ENCODE measurements at regions not wholly inside any gene's neighbourhood (a gene's known extent, or its start where the extent isn't known, plus 50 kb on each side); places are given as distances from the start of the nearest gene placed in this dataset.

DNA sequence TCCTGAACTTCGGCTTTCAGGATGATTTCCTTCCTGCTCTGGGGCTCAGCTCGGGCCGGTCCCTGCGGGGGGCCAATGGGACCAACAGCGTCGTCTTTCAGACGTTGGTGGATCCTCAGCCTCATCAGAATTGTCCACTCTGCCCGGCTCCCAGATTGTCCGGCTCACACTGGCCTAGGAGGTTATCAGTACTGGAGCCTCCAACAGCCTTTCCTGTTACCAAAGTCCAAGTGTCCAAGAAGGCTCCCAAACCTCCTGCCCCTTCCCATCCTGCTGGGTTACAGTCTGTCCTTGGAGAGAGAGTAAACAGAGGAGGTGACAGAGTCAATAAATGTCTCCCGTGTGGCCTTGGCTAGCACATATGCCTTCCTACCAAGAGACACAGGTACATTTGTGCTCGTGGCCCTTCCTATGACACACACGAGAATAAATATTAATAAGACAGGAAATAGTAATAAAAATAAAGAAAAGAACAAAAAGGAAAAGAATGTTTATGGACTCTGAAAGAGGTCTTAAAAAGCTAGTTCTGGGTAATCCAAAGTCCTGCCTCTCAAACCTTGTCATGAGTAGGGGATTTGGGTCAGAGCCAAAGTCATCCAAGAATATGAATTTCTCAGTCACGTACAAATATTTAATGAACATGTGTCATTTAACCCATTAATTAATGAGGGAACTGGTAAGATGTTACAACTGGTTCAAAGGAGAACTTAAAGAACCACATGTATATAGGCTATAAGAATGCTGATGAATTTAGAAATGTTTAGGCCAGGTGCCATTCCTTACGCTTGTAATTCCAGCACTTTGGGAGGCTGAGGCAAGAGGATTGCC lies 80.8 kb upstream of the SLC2A1 start (continued):
- TF ChIP-seq, protein P1, sequence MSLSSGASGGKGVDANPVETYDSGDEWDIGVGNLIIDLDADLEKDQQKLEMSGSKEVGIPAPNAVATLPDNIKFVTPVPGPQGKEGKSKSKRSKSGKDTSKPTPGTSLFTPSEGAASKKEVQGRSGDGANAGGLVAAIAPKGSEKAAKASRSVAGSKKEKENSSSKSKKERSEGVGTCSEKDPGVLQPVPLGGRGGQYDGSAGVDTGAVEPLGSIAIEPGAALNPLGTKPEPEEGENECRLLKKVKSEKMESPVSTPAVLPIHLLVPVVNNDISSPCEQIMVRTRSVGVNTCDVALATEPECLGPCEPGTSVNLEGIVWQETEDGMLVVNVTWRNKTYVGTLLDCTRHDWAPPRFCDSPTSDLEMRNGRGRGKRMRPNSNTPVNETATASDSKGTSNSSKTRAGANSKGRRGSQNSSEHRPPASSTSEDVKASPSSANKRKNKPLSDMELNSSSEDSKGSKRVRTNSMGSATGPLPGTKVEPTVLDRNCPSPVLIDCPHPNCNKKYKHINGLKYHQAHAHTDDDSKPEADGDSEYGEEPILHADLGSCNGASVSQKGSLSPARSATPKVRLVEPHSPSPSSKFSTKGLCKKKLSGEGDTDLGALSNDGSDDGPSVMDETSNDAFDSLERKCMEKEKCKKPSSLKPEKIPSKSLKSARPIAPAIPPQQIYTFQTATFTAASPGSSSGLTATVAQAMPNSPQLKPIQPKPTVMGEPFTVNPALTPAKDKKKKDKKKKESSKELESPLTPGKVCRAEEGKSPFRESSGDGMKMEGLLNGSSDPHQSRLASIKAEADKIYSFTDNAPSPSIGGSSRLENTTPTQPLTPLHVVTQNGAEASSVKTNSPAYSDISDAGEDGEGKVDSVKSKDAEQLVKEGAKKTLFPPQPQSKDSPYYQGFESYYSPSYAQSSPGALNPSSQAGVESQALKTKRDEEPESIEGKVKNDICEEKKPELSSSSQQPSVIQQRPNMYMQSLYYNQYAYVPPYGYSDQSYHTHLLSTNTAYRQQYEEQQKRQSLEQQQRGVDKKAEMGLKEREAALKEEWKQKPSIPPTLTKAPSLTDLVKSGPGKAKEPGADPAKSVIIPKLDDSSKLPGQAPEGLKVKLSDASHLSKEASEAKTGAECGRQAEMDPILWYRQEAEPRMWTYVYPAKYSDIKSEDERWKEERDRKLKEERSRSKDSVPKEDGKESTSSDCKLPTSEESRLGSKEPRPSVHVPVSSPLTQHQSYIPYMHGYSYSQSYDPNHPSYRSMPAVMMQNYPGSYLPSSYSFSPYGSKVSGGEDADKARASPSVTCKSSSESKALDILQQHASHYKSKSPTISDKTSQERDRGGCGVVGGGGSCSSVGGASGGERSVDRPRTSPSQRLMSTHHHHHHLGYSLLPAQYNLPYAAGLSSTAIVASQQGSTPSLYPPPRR (CRISPR knock-in tag; IDR thresholded peaks at IDR 0.05; ENCODE audit: borderline replicate concordance) = peak; percentile 96
- TF ChIP-seq NR2F6 (IDR thresholded peaks at IDR 0.05) = peak; percentile 85
- TF ChIP-seq NR2F6 (CRISPR knock-in tag; IDR thresholded peaks at IDR 0.05) = peak; percentile 93
- no peak for TF ChIP-seq SOX6 (IDR thresholded peaks at IDR 0.05)
- peak; percentile 95 for TF ChIP-seq SOX6 (CRISPR knock-in tag; IDR thresholded peaks at IDR 0.05)
- TF ChIP-seq HHEX (CRISPR knock-in tag; IDR thresholded peaks at IDR 0.05) = peak; percentile 60
- TF ChIP-seq ZNF331 (CRISPR knock-in tag; IDR thresholded peaks at IDR 0.05) = peak; percentile 89
- TF ChIP-seq GFI1 (CRISPR knock-in tag; IDR thresholded peaks at IDR 0.05; ENCODE audit: borderline replicate concordance) = peak; percentile 91
- 0 out of 4 replicates have a peak, but pooled peaks of 1 of the 2 experiments have one; percentile 33 for TF ChIP-seq NR2F1 (CRISPR knock-in tag; IDR thresholded peaks at IDR 0.05)
- 0 out of 2 replicates have a peak, but pooled peaks have one; percentile 15 for TF ChIP-seq ZNF766 (CRISPR knock-in tag; IDR thresholded peaks at IDR 0.05; ENCODE audit: borderline replicate concordance)
- peak; percentile 96 for TF ChIP-seq DPF2 (CRISPR knock-in tag; IDR thresholded peaks at IDR 0.05; ENCODE audit: borderline replicate concordance, low read depth)
- peak; percentile 79; the same call in 1 of the 2 replicates for TF ChIP-seq MIER3 (CRISPR knock-in tag; IDR thresholded peaks at IDR 0.05; ENCODE audit: borderline replicate concordance)
- TF ChIP-seq KDM4B (CRISPR knock-in tag; IDR thresholded peaks at IDR 0.05) = peak; percentile 78; the same call in 1 of the 2 replicates
- peak; percentile 81 for TF ChIP-seq ONECUT2 (CRISPR knock-in tag; IDR thresholded peaks at IDR 0.05)
- no peak for TF ChIP-seq SIN3B (IDR thresholded peaks at IDR 0.05; ENCODE audit: low read length)
- TF ChIP-seq SOX5 (CRISPR knock-in tag; IDR thresholded peaks at IDR 0.05; ENCODE audit: borderline replicate concordance) = peak; percentile 91
- TF ChIP-seq ZNF567 (CRISPR knock-in tag; IDR thresholded peaks at IDR 0.05; ENCODE audit: borderline replicate concordance) = 0 out of 2 replicates have a peak, but pooled peaks have one; percentile 47
- TF ChIP-seq NR2F2 (IDR thresholded peaks at IDR 0.05; ENCODE audit: borderline replicate concordance, low read depth) = peak; percentile 80; the same call in 1 of the 2 replicates
- TF ChIP-seq ZNF335 (CRISPR knock-in tag; IDR thresholded peaks at IDR 0.05) = 0 out of 2 replicates have a peak, but pooled peaks have one; percentile 42
- no peak for TF ChIP-seq CREB1 (IDR thresholded peaks at IDR 0.05)
- TF ChIP-seq CREB1 (CRISPR knock-in tag; IDR thresholded peaks at IDR 0.05) = peak; percentile 81
- peak; percentile 59; the same call in 1 of the 2 replicates for TF ChIP-seq ZNF670 (CRISPR knock-in tag; IDR thresholded peaks at IDR 0.05; ENCODE audit: borderline replicate concordance)
- 0 out of 2 replicates have a peak, but pooled peaks have one; percentile 43 for TF ChIP-seq ZNF354B (CRISPR knock-in tag; IDR thresholded peaks at IDR 0.05)
- TF ChIP-seq ZNF136 (CRISPR knock-in tag; IDR thresholded peaks at IDR 0.05; ENCODE audit: low read depth) = peak; percentile 72; the same call in 1 of the 2 replicates
- TF ChIP-seq, protein P2, sequence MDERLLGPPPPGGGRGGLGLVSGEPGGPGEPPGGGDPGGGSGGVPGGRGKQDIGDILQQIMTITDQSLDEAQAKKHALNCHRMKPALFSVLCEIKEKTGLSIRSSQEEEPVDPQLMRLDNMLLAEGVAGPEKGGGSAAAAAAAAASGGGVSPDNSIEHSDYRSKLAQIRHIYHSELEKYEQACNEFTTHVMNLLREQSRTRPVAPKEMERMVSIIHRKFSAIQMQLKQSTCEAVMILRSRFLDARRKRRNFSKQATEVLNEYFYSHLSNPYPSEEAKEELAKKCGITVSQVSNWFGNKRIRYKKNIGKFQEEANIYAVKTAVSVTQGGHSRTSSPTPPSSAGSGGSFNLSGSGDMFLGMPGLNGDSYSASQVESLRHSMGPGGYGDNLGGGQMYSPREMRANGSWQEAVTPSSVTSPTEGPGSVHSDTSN (CRISPR knock-in tag; IDR thresholded peaks at IDR 0.05) = no peak
- TF ChIP-seq STAG1 (CRISPR knock-in tag; IDR thresholded peaks at IDR 0.05) = peak; percentile 22; the same call in 1 of the 2 replicates
- TF ChIP-seq ZNF251 (CRISPR knock-in tag; IDR thresholded peaks at IDR 0.05) = no peak

Measured in HepG2 (cell line).